Stimulated activated naive CD8-positive, alpha-beta T cell treated with anti-CD3 and anti-CD28 coated beads, Interleukin-15, amount 100 ng/mL, for 72 hours (primary cell): ENCODE measurements at regions not wholly inside any gene's neighbourhood (a gene's known extent, or its start where the extent isn't known, plus 50 kb on each side); places are given as distances from the start of the nearest gene placed in this dataset.
A peak's percentile ranks its signal among the peaks of the same experiment; 100 is the strongest.
"Not testable (repeated sequence)": the region's sequence is repeated elsewhere in the genome, so short reads cannot be mapped to it uniquely, and the experiment has no call there.

Source experiments
- ATAC-seq: fragments of 150-1000 bp; cut with Tn5 transposase; 2 replicates; pipeline ENCODE4 v1.10.0; 2021; ENCODE audit warnings: mild to moderate bottlenecking, moderate library complexity
- DNase-seq, 2 donors: peaks; one replicate each; pipeline ENCODE4 v3.0.0; 2021 to 2022
- H3K27ac Mint-ChIP-seq, 2 donors: one replicate each; pipeline ENCODE4 v1.8.0; 2022; ENCODE audit warnings: mild to moderate bottlenecking in 2 of 2, mixed read lengths in 2 of 2, moderate library complexity in 2 of 2
- H3K27me3 Mint-ChIP-seq: one replicate; pipeline ENCODE4 v1.8.0; 2022; ENCODE audit warnings: mixed read lengths
- H3K4me1 Mint-ChIP-seq: one replicate; pipeline ENCODE4 v1.8.0; 2022; ENCODE audit warnings: mild to moderate bottlenecking, mixed read lengths
- H3K4me3 Mint-ChIP-seq, 2 donors: one replicate each; pipeline ENCODE4 v1.8.0; 2022; ENCODE audit warnings: mild to moderate bottlenecking in 2 of 2, mixed read lengths in 2 of 2, moderate library complexity in 1 of 2
- H3K9me3 Mint-ChIP-seq, 2 donors: one replicate each; pipeline ENCODE4 v1.8.0; 2022; ENCODE audit warnings: mixed read lengths in 2 of 2

GRCh38 chr10:85458324-85458723 lies 908.3 kb downstream of the GRID1 start:
- ATAC-seq (no peak), DNase-seq (no peak)
- H3K4me1 Mint-ChIP-seq = no peaks in the 10 kb centered on the region
- H3K4me3 Mint-ChIP-seq = no peak overlapping the region
- no peaks in the 10 kb centered on the region for H3K27me3 Mint-ChIP-seq
- H3K9me3 Mint-ChIP-seq = no peaks in the 10 kb centered on the region
- no peak overlapping the region for H3K27ac Mint-ChIP-seq

- no peak overlapping the region for H3K4me3 Mint-ChIP-seq
- no peak for DNase-seq
- peaks cover 11% of the 10 kb centered on the region for H3K27me3 Mint-ChIP-seq
Observed at GRCh38 chr10:85459906-85460305, 906.7 kb downstream of the GRID1 start.

GRCh38 chr10:85464336-85464735 lies 902.3 kb downstream of the GRID1 start:
- DNase-seq (no peak), ATAC-seq (no peak)
- Mint-ChIP-seq H3K4me3 (no peak overlapping the region), H3K4me1 (no peaks in the 10 kb centered on the region), H3K27ac (no peak overlapping the region), H3K27me3 (peaks cover 11% of the 10 kb centered on the region), H3K9me3 (no peaks in the 10 kb centered on the region)

More at GRCh38 chr10:85459906-85460305, 906.7 kb downstream of the GRID1 start:
- Mint-ChIP-seq H3K27ac (no peak overlapping the region), H3K4me1 (no peaks in the 10 kb centered on the region), H3K9me3 (no peaks in the 10 kb centered on the region)
- ATAC-seq = no peak

- H3K27ac Mint-ChIP-seq = no peak overlapping the region
- no peak for ATAC-seq
- H3K4me1 Mint-ChIP-seq = no peaks in the 10 kb centered on the region
- no peaks in the 10 kb centered on the region for H3K9me3 Mint-ChIP-seq
- DNase-seq = no peak
- peaks cover 6% of the 10 kb centered on the region for H3K27me3 Mint-ChIP-seq
- H3K4me3 Mint-ChIP-seq = no peak overlapping the region
Observed at GRCh38 chr10:85477979-85478378, 888.6 kb downstream of the GRID1 start.

- Mint-ChIP-seq H3K4me3 (no peak overlapping the region), H3K9me3 (no peaks in the 10 kb centered on the region), H3K27me3 (no peaks in the 10 kb centered on the region), H3K27ac (no peak overlapping the region), H3K4me1 (no peaks in the 10 kb centered on the region)
- ATAC-seq (no peak), DNase-seq (no peak)
Observed at GRCh38 chr10:85490431-85490830, 876.2 kb downstream of the GRID1 start.

GRCh38 chr10:85491652-85492051 lies 874.9 kb downstream of the GRID1 start:
- ATAC-seq = no peak
- Mint-ChIP-seq H3K27me3 (no peaks in the 10 kb centered on the region), H3K27ac (no peak overlapping the region), H3K9me3 (no peaks in the 10 kb centered on the region), H3K4me3 (no peak overlapping the region), H3K4me1 (no peaks in the 10 kb centered on the region)
- DNase-seq = no peak

GRCh38 chr10:85492684-85493083 lies 873.9 kb downstream of the GRID1 start:
- H3K4me1 Mint-ChIP-seq = no peaks in the 10 kb centered on the region
- H3K27me3 Mint-ChIP-seq = no peaks in the 10 kb centered on the region
- H3K4me3 Mint-ChIP-seq = no peak overlapping the region
- ATAC-seq (no peak), DNase-seq (no peak)
- no peaks in the 10 kb centered on the region for H3K9me3 Mint-ChIP-seq
- H3K27ac Mint-ChIP-seq = no peak overlapping the region

- Mint-ChIP-seq H3K9me3 (no peaks in the 10 kb centered on the region), H3K4me3 (no peak overlapping the region), H3K27ac (no peak overlapping the region), H3K27me3 (no peaks in the 10 kb centered on the region), H3K4me1 (no peaks in the 10 kb centered on the region)
- no peak for DNase-seq
- ATAC-seq = no peak
Observed at GRCh38 chr10:85493703-85494102, 872.9 kb downstream of the GRID1 start.

GRCh38 chr10:85504641-85505040 lies 862.0 kb downstream of the GRID1 start:
- H3K27ac Mint-ChIP-seq, H3K27me3 Mint-ChIP-seq, ATAC-seq, DNase-seq, H3K4me3 Mint-ChIP-seq, H3K4me1 Mint-ChIP-seq: not testable (repeated sequence)
- peaks cover 11 to 14% of the 10 kb centered on the region in 2 donors for H3K9me3 Mint-ChIP-seq

GRCh38 chr10:85508159-85508558 lies 858.4 kb downstream of the GRID1 start:
- Mint-ChIP-seq H3K4me1 (no peaks in the 10 kb centered on the region), H3K9me3 (no peaks in the 10 kb centered on the region), H3K27ac (no peak overlapping the region), H3K27me3 (peaks cover 11% of the 10 kb centered on the region), H3K4me3 (no peak overlapping the region)
- DNase-seq = no peak
- no peak for ATAC-seq

- no peak overlapping the region for H3K27ac Mint-ChIP-seq
- ATAC-seq (no peak), DNase-seq (no peak)
- no peaks in the 10 kb centered on the region for H3K4me1 Mint-ChIP-seq
- H3K27me3 Mint-ChIP-seq = peaks cover 11% of the 10 kb centered on the region
- no peaks in the 10 kb centered on the region for H3K9me3 Mint-ChIP-seq
- H3K4me3 Mint-ChIP-seq = no peak overlapping the region
Observed at GRCh38 chr10:85510682-85511081, 855.9 kb downstream of the GRID1 start.

- no peak overlapping the region for H3K4me3 Mint-ChIP-seq
- no peak for DNase-seq
- H3K27ac Mint-ChIP-seq = no peak overlapping the region
- H3K4me1 Mint-ChIP-seq = no peaks in the 10 kb centered on the region
- peaks cover 11% of the 10 kb centered on the region for H3K27me3 Mint-ChIP-seq
- H3K9me3 Mint-ChIP-seq = no peaks in the 10 kb centered on the region
- ATAC-seq = no peak
Observed at GRCh38 chr10:85513436-85513835, 853.2 kb downstream of the GRID1 start.

GRCh38 chr10:85515316-85515715 lies 851.3 kb downstream of the GRID1 start:
- Mint-ChIP-seq H3K27ac (no peak overlapping the region), H3K27me3 (peaks cover 11% of the 10 kb centered on the region)
- no peak for DNase-seq

GRCh38 chr10:85524001-85524666 lies 842.5 kb downstream of the GRID1 start:
- Mint-ChIP-seq H3K27me3 (peaks cover 20% of the 10 kb centered on the region), H3K27ac (no peak overlapping the region), H3K4me1 (no peaks in the 10 kb centered on the region), H3K9me3 (peaks cover 8 to 9% of the 10 kb centered on the region in 2 donors), H3K4me3 (no peak overlapping the region)
- ATAC-seq (no peak), DNase-seq (no peak)

More at GRCh38 chr10:85515316-85515715, 851.3 kb downstream of the GRID1 start:
- H3K4me1 Mint-ChIP-seq = no peaks in the 10 kb centered on the region
- ATAC-seq = no peak
- H3K9me3 Mint-ChIP-seq = peaks cover 0 to 4% of the 10 kb centered on the region in 2 donors
- H3K4me3 Mint-ChIP-seq = no peak overlapping the region

GRCh38 chr10:85527616-85528317 lies 838.8 kb downstream of the GRID1 start:
- Mint-ChIP-seq H3K9me3 (peaks cover 5 to 8% of the 10 kb centered on the region in 2 donors), H3K4me1 (no peaks in the 10 kb centered on the region), H3K27me3 (peaks cover 26% of the 10 kb centered on the region), H3K27ac (peak overlapping the region in 1 of 2 donors; percentile 29), H3K4me3 (no peak overlapping the region)
- ATAC-seq = no peak
- DNase-seq = no peak

- no peak for ATAC-seq
- Mint-ChIP-seq H3K4me1 (no peaks in the 10 kb centered on the region), H3K4me3 (no peak overlapping the region), H3K27ac (no peak overlapping the region), H3K9me3 (peaks cover 5 to 8% of the 10 kb centered on the region in 2 donors), H3K27me3 (peaks cover 27% of the 10 kb centered on the region)
- no peak for DNase-seq
Observed at GRCh38 chr10:85528318-85528652, 838.3 kb downstream of the GRID1 start.
